Astrocyte (in vitro differentiated cells and primary cell): ENCODE measurements at regions not wholly inside any gene's neighbourhood (a gene's known extent, or its start where the extent isn't known, plus 50 kb on each side); places are given as distances from the start of the nearest gene placed in this dataset.

ENCODE experiments used
- DNase-seq: peaks from one replicate; pipeline ENCODE4 v3.0.0-alpha.2; 2010; ENCODE audit warnings: low read depth
- FAIRE-seq: peaks from 2 replicates; lab custom pipeline; 2011; peaks lifted over from hg19 to GRCh38; lab: Jason Lieb, UNC
- H2AFZ ChIP-seq: 2 replicates; pipeline ENCODE4 v1.6.0; 2012; ENCODE audit warnings: low read depth, low read length, inconsistent platforms
- H3K27ac ChIP-seq: 2 replicates; pipeline ENCODE4 v1.5.1; 2011; ENCODE audit warnings: low read depth, low read length, inconsistent platforms
- H3K27me3 ChIP-seq: 2 replicates; pipeline ENCODE4 v1.6.0; 2011; ENCODE audit warnings: low read length, inconsistent platforms; ENCODE audit not compliant: insufficient read depth
- H3K36me3 ChIP-seq: 2 replicates; pipeline ENCODE4 v1.5.1; 2011; ENCODE audit warnings: low read length, inconsistent platforms; ENCODE audit not compliant: insufficient read depth
- H3K4me1 ChIP-seq: 2 replicates; pipeline ENCODE4 v1.5.1; 2011; ENCODE audit warnings: low read length, inconsistent platforms; ENCODE audit not compliant: insufficient read depth
- H3K4me2 ChIP-seq: 2 replicates; pipeline ENCODE4 v1.6.0; 2012; ENCODE audit warnings: low read length, inconsistent platforms
- H3K4me3 ChIP-seq: 2 replicates; pipeline ENCODE4 v1.5.1; 2011; ENCODE audit warnings: low read depth, mild to moderate bottlenecking, low read length, inconsistent platforms; ENCODE audit not compliant: insufficient read depth
- H3K79me2 ChIP-seq: 2 replicates; pipeline ENCODE4 v1.6.0; 2012; ENCODE audit warnings: mild to moderate bottlenecking, low read length, inconsistent platforms; ENCODE audit not compliant: insufficient read depth
- H3K9ac ChIP-seq: 2 replicates; pipeline ENCODE4 v1.6.0; 2012; ENCODE audit warnings: mild to moderate bottlenecking, low read length, inconsistent platforms
- H3K9me3 ChIP-seq: 2 replicates; pipeline ENCODE4 v1.5.1; 2012; ENCODE audit warnings: low read depth, mild to moderate bottlenecking, low read length, inconsistent platforms; ENCODE audit not compliant: insufficient read depth
- H4K20me1 ChIP-seq: 2 replicates; pipeline ENCODE4 v1.6.0; 2012; ENCODE audit warnings: low read length, inconsistent platforms; ENCODE audit not compliant: insufficient read depth
- H3K27ac Mint-ChIP-seq: one replicate; pipeline ENCODE4 v1.8.0; 2021; ENCODE audit warnings: mild to moderate bottlenecking, mixed read lengths; ENCODE audit not compliant: unreplicated experiment
- H3K27me3 Mint-ChIP-seq: one replicate; pipeline ENCODE4 v1.8.0; 2021; ENCODE audit warnings: low read depth, mixed read lengths; ENCODE audit not compliant: unreplicated experiment
- H3K36me3 Mint-ChIP-seq: one replicate; pipeline ENCODE4 v1.8.0; 2021; ENCODE audit warnings: low read depth, mixed read lengths; ENCODE audit not compliant: unreplicated experiment
- H3K4me1 Mint-ChIP-seq: one replicate; pipeline ENCODE4 v1.8.0; 2021; ENCODE audit warnings: low read depth, mixed read lengths; ENCODE audit not compliant: unreplicated experiment
- H3K4me3 Mint-ChIP-seq: one replicate; pipeline ENCODE4 v1.8.0; 2021; ENCODE audit warnings: mild to moderate bottlenecking, moderate library complexity, mixed read lengths; ENCODE audit not compliant: unreplicated experiment
- H3K9me3 Mint-ChIP-seq: one replicate; pipeline ENCODE4 v1.8.0; 2021; ENCODE audit warnings: mild to moderate bottlenecking, mixed read lengths; ENCODE audit not compliant: unreplicated experiment
- EZH2 ChIP-seq: IDR thresholded peaks from 2 replicates; pipeline ENCODE4 v1.6.1; 2012; ENCODE audit warnings: mild to moderate bottlenecking, low read length, inconsistent platforms; ENCODE audit not compliant: insufficient read depth
- TF ChIP-seq, protein P1 (sequence below): IDR thresholded peaks from 2 replicates; pipeline ENCODE4 v1.5.1; 2011; ENCODE audit warnings: low read depth, mild to moderate bottlenecking, inconsistent platforms, low read length, moderate library complexity; ENCODE audit not compliant: insufficient read depth

DNA sequence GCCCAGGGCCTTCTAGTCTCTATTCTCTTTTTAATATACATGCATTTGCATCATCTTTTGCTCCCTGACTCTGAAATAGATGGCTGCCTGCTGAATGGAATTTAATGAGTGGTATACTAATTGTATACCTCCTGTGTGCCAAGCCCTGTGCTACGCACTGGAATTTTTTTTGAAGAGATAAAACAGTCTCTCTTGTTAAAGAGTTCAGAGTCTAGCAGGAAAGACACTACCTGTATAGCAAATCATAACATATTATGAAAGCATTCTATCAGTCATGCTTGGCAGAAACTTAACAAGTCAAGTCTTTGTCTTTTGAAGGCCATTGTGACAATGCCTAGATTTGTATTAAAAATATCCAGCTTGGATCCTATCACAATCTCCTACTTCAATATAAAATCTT, 63.7 kb upstream of the SESN3 start:
- TF ChIP-seq, protein P1, sequence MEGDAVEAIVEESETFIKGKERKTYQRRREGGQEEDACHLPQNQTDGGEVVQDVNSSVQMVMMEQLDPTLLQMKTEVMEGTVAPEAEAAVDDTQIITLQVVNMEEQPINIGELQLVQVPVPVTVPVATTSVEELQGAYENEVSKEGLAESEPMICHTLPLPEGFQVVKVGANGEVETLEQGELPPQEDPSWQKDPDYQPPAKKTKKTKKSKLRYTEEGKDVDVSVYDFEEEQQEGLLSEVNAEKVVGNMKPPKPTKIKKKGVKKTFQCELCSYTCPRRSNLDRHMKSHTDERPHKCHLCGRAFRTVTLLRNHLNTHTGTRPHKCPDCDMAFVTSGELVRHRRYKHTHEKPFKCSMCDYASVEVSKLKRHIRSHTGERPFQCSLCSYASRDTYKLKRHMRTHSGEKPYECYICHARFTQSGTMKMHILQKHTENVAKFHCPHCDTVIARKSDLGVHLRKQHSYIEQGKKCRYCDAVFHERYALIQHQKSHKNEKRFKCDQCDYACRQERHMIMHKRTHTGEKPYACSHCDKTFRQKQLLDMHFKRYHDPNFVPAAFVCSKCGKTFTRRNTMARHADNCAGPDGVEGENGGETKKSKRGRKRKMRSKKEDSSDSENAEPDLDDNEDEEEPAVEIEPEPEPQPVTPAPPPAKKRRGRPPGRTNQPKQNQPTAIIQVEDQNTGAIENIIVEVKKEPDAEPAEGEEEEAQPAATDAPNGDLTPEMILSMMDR = no peak
- TF ChIP-seq EZH2 = no peak

GRCh38 chr11:95293116-95293515, 62.1 kb upstream of the SESN3 start:
- Mint-ChIP-seq H3K9me3 (peaks cover 2% of the 10 kb centered on the region), H3K4me1 (peaks cover 12% of the 10 kb centered on the region), H3K4me3 (no peak overlapping the region), H3K36me3 (no peaks in the 10 kb centered on the region), H3K27ac (no peak overlapping the region), H3K27me3 (peaks cover 4% of the 10 kb centered on the region)
- Histone ChIP-seq H3K4me2 (no peak overlapping the region), H3K4me1 (no peaks in the 10 kb centered on the region), H3K4me3 (no peak overlapping the region), H3K9me3 (no peaks in the 10 kb centered on the region), H3K27me3 (peaks cover 2% of the 10 kb centered on the region), H4K20me1 (no peaks in the 10 kb centered on the region), H3K36me3 (no peaks in the 10 kb centered on the region), H3K9ac (no peak overlapping the region), H2AFZ (no peak overlapping the region), H3K27ac (no peak overlapping the region), H3K79me2 (no peaks in the 10 kb centered on the region)
- DNase-seq = no peak
- TF ChIP-seq, protein P1 = no peak
- no peak for TF ChIP-seq EZH2
- no peak for FAIRE-seq

More for the DNA sequence above, 63.7 kb upstream of the SESN3 start:
- no peak overlapping the region for H3K27ac Mint-ChIP-seq
- peaks cover 2% of the 10 kb centered on the region for H3K9me3 Mint-ChIP-seq
- Histone ChIP-seq H3K27ac (no peak overlapping the region), H4K20me1 (no peaks in the 10 kb centered on the region), H3K9me3 (no peaks in the 10 kb centered on the region), H3K4me3 (no peak overlapping the region), H2AFZ (no peak overlapping the region), H3K4me1 (no peaks in the 10 kb centered on the region), H3K4me2 (no peak overlapping the region), H3K36me3 (no peaks in the 10 kb centered on the region), H3K27me3 (peaks cover 2% of the 10 kb centered on the region), H3K9ac (no peak overlapping the region), H3K79me2 (no peaks in the 10 kb centered on the region)
- peaks cover 25% of the 10 kb centered on the region for H3K4me1 Mint-ChIP-seq
- H3K36me3 Mint-ChIP-seq = no peaks in the 10 kb centered on the region
- no peak overlapping the region for H3K4me3 Mint-ChIP-seq
- FAIRE-seq (no peak), DNase-seq (no peak)
- H3K27me3 Mint-ChIP-seq = peaks cover 4% of the 10 kb centered on the region

- no peak overlapping the region for H3K27ac ChIP-seq
- H3K4me1 ChIP-seq = no peaks in the 10 kb centered on the region
- no peaks in the 10 kb centered on the region for H3K36me3 Mint-ChIP-seq
- H3K27me3 Mint-ChIP-seq = peaks cover 4% of the 10 kb centered on the region
- H3K4me3 ChIP-seq = no peak overlapping the region
- peaks cover 2% of the 10 kb centered on the region for H3K9me3 Mint-ChIP-seq
- H3K4me1 Mint-ChIP-seq = peaks cover 10% of the 10 kb centered on the region
- no peak overlapping the region for H3K9ac ChIP-seq
- DNase-seq = no peak
- no peak overlapping the region for H3K27ac Mint-ChIP-seq
- no peak overlapping the region for H3K4me2 ChIP-seq
- no peaks in the 10 kb centered on the region for H3K9me3 ChIP-seq
- H3K27me3 ChIP-seq = peaks cover 2% of the 10 kb centered on the region
- FAIRE-seq = no peak
- no peaks in the 10 kb centered on the region for H3K79me2 ChIP-seq
- no peak for TF ChIP-seq EZH2
- TF ChIP-seq, protein P1 = no peak
- no peaks in the 10 kb centered on the region for H3K36me3 ChIP-seq
- H3K4me3 Mint-ChIP-seq = no peak overlapping the region
- no peak overlapping the region for H2AFZ ChIP-seq
- H4K20me1 ChIP-seq = no peaks in the 10 kb centered on the region
Observed at GRCh38 chr11:95291946-95292345, 60.9 kb upstream of the SESN3 start.
